ENCODE measurements at regions not wholly inside any gene's neighbourhood (a gene's known extent, or its start where the extent isn't known, plus 50 kb on each side); places are given as distances from the start of the nearest gene placed in this dataset.

DNA sequence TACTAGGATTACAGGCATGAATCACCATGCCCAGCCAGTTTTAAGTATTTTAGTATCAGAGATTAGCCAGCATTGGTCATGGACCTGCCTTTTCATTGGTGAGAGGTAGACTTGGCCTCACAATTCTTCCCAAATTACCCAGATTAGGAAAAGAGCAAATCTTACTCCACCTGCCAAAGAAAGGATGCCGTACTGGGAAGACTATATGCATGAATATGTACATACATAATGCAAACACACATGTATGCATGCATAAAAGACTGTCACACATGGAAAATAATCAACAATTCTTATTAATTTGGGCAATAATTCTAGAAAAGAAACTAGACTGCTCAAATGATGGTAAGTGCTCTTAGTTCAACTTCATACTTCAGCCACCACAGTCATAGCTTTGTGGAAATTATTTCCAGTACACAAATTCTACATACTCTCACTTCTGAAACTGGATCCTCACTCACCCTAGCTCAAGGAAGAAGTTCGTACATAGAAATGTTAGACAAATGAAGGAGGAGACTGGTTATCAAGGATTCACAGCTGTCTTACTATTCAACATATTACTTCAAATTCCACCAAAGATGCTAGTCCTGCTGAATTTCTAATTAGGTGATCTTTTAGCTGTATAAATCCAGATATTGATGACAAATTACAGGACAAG is 73.7 kb downstream of the MINAR2 start:
- no peak for DNase-seq (ENCODE audit: low read depth)

DNA sequence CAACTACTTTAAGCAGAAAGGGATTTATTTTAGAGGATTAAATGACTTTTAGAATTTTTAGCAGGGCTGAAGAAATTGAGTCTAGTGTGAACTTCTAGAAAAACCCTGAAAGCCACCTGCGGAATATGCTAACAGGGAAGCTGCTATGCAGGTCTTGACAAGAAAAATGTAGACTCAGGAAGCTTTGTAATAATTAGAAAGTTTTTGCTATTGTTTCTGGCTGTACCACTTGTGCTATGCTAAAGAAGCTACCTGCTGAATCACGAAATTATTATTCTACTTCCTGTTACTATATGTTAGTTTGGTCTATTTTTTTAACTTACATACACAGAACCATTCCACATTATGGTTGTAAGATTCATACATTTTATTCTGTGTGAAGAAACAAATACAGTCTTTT is 74.0 kb upstream of the CHSY3 start:
- no peak for DNase-seq (ENCODE audit: low read depth)

DNA sequence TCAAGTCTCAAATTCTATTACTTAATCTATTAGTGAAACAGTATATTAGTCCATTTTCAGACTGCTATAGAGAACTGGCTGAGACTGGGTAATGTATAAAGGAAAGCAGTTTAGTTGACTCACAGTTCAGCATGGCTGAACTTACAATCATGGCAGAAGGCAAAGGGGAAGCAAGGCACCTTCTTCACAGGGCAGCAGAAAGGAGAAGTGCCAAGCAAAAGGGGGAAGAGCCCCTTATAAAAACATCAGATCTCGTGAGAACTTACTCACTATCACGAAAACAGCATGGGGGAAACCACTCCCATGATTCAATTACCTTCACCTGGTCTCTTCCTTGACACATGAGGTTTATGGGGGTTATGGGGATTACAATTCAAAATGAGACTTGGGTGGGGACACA is 67.9 kb upstream of the CHSY3 start:
- DNase-seq (ENCODE audit: low read depth): no peak

- no peak for DNase-seq (ENCODE audit: low read depth)
These were observed 59.5 kb upstream of the CHSY3 start for GRCh38 chr5:129844764-129845163.

DNA sequence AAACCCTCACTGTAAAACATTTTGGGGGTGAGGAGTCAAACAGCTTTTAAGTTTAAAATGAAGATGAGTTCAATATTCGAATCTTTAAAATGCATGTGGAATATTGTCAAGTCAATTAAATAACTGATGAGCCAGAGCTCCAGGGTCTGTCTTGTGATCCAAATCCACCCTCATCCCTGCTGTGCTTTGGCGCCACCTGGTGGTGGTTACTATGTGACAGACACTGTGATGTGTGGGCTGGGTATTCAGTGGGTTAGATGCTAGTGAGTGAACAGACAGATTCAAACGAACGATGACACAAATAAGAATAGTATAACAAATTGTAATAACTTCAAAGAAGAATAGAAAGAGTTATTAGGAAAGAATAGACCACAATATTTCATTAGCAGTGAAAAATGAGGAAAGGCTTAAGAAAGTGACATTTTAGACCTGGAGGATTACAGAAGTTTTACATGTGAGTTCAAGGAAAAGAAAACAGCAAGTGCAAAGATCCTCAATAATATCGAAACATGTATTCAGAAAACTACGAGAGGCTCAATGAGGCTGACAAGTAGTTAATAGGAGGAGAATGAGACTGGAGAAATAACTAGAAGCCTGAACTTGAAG is 51.4 kb upstream of the CHSY3 start:
- DNase-seq (ENCODE audit: low read depth): peak; percentile 69

GRCh38 chr5:129853588-129853987 is 50.7 kb upstream of the CHSY3 start:
- DNase-seq (ENCODE audit: low read depth): no peak
